ENCODE measurements at regions not wholly inside any gene's neighbourhood (a gene's known extent, or its start where the extent isn't known, plus 50 kb on each side); places are given as distances from the start of the nearest gene placed in this dataset.

DNA sequence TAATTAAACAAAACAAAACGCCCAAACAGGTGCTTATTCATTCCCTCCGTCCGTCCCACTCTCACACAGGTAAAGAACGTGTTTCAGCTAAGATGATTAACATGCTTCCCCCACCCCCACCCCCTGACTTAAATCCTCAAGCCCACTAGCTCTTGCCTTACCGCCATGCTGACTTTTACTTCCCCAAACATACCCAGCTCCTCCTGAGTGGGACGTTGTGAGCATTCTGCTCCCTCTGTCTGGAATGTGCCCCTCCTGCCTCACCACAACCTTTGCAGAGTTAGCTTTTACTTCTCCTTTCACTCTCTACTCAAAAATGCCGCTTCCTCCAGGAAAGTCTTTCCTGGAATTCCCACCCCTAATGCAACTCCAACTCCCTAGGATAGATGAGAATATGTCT, 774.0 kb upstream of the RBFOX1 start:
- TF ChIP-seq CTCF (IDR thresholded peaks at IDR 0.05) (no peak), POLR2AphosphoS5 (IDR thresholded peaks at IDR 0.05) (no peak), POLR2A (IDR thresholded peaks at IDR 0.05) (no peak)
